GM18861 (cell line): ENCODE measurements at regions not wholly inside any gene's neighbourhood (a gene's known extent, or its start where the extent isn't known, plus 50 kb on each side); places are given as distances from the start of the nearest gene placed in this dataset.

Source experiments
- ATAC-seq: cut with Tn5 transposase; IDR thresholded peaks from one replicate; pipeline ENCODE4 v1.9.1; 2021; ENCODE audit not compliant: unreplicated experiment

- ATAC-seq: no peak
These were observed 142.8 kb downstream of the DACT1 start for GRCh38 chr14:58780605-58781004.

- no peak for ATAC-seq
These were observed 144.2 kb downstream of the DACT1 start for GRCh38 chr14:58782011-58782410.

GRCh38 chr14:58783792-58784511 lies 146.2 kb downstream of the DACT1 start:
- no peak for ATAC-seq

GRCh38 chr14:58784931-58785330 lies 147.2 kb downstream of the DACT1 start:
- ATAC-seq: no peak

- no peak for ATAC-seq
These were observed 147.9 kb downstream of the DACT1 start for GRCh38 chr14:58785701-58786100.

GRCh38 chr14:58787592-58787991 lies 149.8 kb downstream of the DACT1 start:
- ATAC-seq: no peak

GRCh38 chr14:58788655-58789503 lies 151.1 kb downstream of the DACT1 start:
- ATAC-seq: no peak

GRCh38 chr14:58789736-58790135 lies 152.0 kb downstream of the DACT1 start:
- ATAC-seq: no peak

- ATAC-seq: no peak
These were observed 154.7 kb downstream of the DACT1 start for GRCh38 chr14:58792416-58792815.

GRCh38 chr14:58793131-58793740 lies 155.5 kb downstream of the DACT1 start:
- ATAC-seq: no peak

- ATAC-seq: no peak
These were observed 157.4 kb downstream of the DACT1 start for GRCh38 chr14:58794993-58795762.

- ATAC-seq: no peak
These were observed 158.7 kb downstream of the DACT1 start for GRCh38 chr14:58796242-58797009.

GRCh38 chr14:58797010-58797429 lies 159.3 kb downstream of the DACT1 start:
- peak; percentile 83 for ATAC-seq

GRCh38 chr14:58798173-58798572 lies 160.4 kb downstream of the DACT1 start:
- no peak for ATAC-seq

GRCh38 chr14:58801086-58801485 lies 163.3 kb downstream of the DACT1 start:
- no peak for ATAC-seq

- no peak for ATAC-seq
These were observed 167.3 kb downstream of the DACT1 start for GRCh38 chr14:58805057-58805456.

GRCh38 chr14:58805605-58806409 lies 168.0 kb downstream of the DACT1 start:
- no peak for ATAC-seq

GRCh38 chr14:58807191-58807590 lies 169.4 kb downstream of the DACT1 start:
- ATAC-seq: no peak

GRCh38 chr14:58808828-58809227 lies 171.1 kb downstream of the DACT1 start:
- no peak for ATAC-seq
